Breast epithelium (tissue), 4 donors: ENCODE measurements at regions not wholly inside any gene's neighbourhood (a gene's known extent, or its start where the extent isn't known, plus 50 kb on each side); places are given as distances from the start of the nearest gene placed in this dataset.
"Not testable (repeated sequence)": the region's sequence is repeated elsewhere in the genome, so short reads cannot be mapped to it uniquely, and the experiment has no call there.

Experiments
- DNase-seq, 2 donors: peaks; one replicate each; pipeline ENCODE4 v3.0.0-alpha.2; 2019; ENCODE audit warnings: low spot score in 2 of 2
- H3K27ac ChIP-seq, 2 donors: fragments of 200-600 bp; sonication (generic) in 1 of 2; one replicate each; pipeline ENCODE4 v1.5.1; 2016 to 2019; ENCODE audit warnings: mild to moderate bottlenecking in 1 of 2
- H3K27me3 ChIP-seq, 2 donors: fragments of 200-600 bp; sonication (generic) in 1 of 2; one replicate each; pipeline versions ENCODE4 v1.5.1 to v1.6.0; 2017 to 2019; ENCODE audit warnings: control low read depth in 1 of 2, mild to moderate bottlenecking in 1 of 2
- H3K36me3 ChIP-seq: fragments of 200-600 bp; one replicate; pipeline ENCODE4 v1.5.1; 2019
- H3K4me1 ChIP-seq, 2 donors: fragments of 200-600 bp; sonication (generic); one replicate each; pipeline ENCODE4 v1.5.1; 2016 to 2019; ENCODE audit warnings: control low read depth in 1 of 2
- H3K4me3 ChIP-seq, 3 donors: fragments of 200-600 bp; sonication (generic); 1 replicate in 2 of 3; 2 replicates in 1 of 3; pipeline ENCODE4 v1.5.1; 2016 to 2019; ENCODE audit warnings: mild to moderate bottlenecking in 3 of 3, moderate library complexity in 2 of 3
- H3K9me3 ChIP-seq, 2 donors: fragments of 200-600 bp; sonication (generic) in 1 of 2; one replicate each; pipeline ENCODE4 v1.5.1; 2016 to 2019; ENCODE audit warnings: control low read depth in 1 of 2
- POLR2A ChIP-seq: fragments of 450-650 bp; IDR thresholded peaks from one replicate; pipeline ENCODE4 v1.6.1; 2016; ENCODE audit warnings: antibody characterized with exemption, mild to moderate bottlenecking, moderate library complexity
- POLR2AphosphoS5 ChIP-seq, 3 donors: sonication (generic); formaldehyde crosslinking; IDR thresholded peaks; one replicate each; pipeline ENCODE4 v1.6.1; 2017; ENCODE audit warnings: antibody characterized with exemption in 3 of 3
- intact Hi-C: fragments of 100-400 bp; cut with DNase I; formaldehyde crosslinking; loops from one replicate; pipeline ENCODE4 v1.15.1; 2023; ENCODE audit warnings: low total_unique reads
- TF ChIP-seq, protein P1 (sequence below), 3 donors: fragments of 450-650 bp; IDR thresholded peaks; one replicate each; pipeline ENCODE4 v1.5.1; 2016 to 2017; ENCODE audit warnings: antibody characterized with exemption in 3 of 3, mild to moderate bottlenecking in 3 of 3, moderate library complexity in 3 of 3

DNA sequence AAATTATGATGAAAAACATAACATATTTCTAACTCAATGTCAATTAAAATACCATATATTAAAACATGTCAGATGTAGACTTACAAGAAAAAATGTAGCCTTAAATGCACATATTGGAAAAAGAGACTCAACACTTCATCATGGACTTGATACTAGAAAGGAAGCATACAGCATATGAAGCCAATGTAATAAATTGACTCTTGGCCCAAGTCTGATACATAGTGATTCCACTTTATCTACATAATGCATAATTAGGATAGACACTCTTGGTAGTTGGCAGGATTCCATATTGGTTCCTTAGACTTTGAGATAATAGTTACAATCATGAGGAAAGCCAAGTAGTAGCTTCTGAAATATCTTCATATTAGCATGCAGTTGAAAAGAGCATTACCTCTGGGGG lies 1067.0 kb downstream of the PCDH17 start:
- Histone ChIP-seq H3K27ac (no peak overlapping the region), H3K4me3 (no peak overlapping the region), H3K4me1 (no peaks in the 10 kb centered on the region), H3K36me3 (no peaks in the 10 kb centered on the region), H3K9me3 (no peaks in the 10 kb centered on the region), H3K27me3 (no peaks in the 10 kb centered on the region)
- intact Hi-C loops: no loop called here
- DNase-seq: no peak
- TF ChIP-seq, protein P1, sequence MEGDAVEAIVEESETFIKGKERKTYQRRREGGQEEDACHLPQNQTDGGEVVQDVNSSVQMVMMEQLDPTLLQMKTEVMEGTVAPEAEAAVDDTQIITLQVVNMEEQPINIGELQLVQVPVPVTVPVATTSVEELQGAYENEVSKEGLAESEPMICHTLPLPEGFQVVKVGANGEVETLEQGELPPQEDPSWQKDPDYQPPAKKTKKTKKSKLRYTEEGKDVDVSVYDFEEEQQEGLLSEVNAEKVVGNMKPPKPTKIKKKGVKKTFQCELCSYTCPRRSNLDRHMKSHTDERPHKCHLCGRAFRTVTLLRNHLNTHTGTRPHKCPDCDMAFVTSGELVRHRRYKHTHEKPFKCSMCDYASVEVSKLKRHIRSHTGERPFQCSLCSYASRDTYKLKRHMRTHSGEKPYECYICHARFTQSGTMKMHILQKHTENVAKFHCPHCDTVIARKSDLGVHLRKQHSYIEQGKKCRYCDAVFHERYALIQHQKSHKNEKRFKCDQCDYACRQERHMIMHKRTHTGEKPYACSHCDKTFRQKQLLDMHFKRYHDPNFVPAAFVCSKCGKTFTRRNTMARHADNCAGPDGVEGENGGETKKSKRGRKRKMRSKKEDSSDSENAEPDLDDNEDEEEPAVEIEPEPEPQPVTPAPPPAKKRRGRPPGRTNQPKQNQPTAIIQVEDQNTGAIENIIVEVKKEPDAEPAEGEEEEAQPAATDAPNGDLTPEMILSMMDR (IDR thresholded peaks at IDR 0.05): no peak
- no peak for TF ChIP-seq POLR2AphosphoS5 (IDR thresholded peaks at IDR 0.05)
- TF ChIP-seq POLR2A: no peak

DNA sequence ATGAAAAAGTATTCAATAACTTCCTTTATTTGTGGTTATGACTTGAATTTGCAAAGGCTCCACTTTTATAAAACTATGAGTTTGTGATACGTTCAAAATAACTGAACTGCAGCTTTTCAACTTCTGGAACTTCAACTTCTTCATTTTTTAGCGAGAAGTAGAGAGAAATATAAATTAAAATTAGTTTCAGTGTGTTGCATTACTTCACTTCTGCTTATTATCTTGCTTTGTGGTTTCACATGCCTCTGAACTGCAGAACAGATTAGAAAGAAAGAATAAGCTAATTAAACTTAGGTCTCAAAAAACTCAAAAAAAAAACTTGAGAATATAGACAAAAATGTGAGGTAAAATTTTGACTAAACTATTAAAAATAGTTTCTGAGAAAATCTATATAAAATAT lies 1073.4 kb downstream of the PCDH17 start:
- intact Hi-C loops: no loop called here
- Histone ChIP-seq H3K9me3 (peaks cover 0 to 4% of the 10 kb centered on the region in 2 donors), H3K27ac (no peak overlapping the region), H3K27me3 (no peaks in the 10 kb centered on the region), H3K36me3 (no peaks in the 10 kb centered on the region), H3K4me3 (no peak overlapping the region), H3K4me1 (no peaks in the 10 kb centered on the region)
- TF ChIP-seq, protein P1 (IDR thresholded peaks at IDR 0.05): no peak
- TF ChIP-seq POLR2AphosphoS5 (IDR thresholded peaks at IDR 0.05) (no peak), POLR2A (no peak)
- no peak for DNase-seq

DNA sequence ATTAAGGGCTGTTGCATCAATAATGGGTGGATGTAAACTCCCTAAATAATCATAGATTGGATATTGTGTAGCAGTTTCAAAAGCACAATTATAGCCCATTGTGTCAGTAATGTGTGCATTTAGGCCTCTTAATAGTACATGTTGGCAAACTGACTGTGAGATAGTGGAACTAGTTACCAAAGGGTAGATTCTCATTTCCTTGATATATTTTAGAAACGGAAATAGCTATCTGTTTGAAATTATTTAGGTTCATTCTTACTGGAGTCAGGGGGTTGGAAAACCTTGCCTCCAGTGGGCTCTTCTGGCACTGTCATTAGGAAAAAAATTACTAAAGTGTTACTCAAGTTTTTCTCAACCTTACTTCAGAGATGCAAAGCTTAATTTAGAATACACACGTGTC lies 1074.9 kb downstream of the PCDH17 start:
- Histone ChIP-seq H3K4me3 (no peak overlapping the region), H3K27ac (no peak overlapping the region), H3K36me3 (no peaks in the 10 kb centered on the region), H3K9me3 (peaks cover 0 to 4% of the 10 kb centered on the region in 2 donors), H3K27me3 (no peaks in the 10 kb centered on the region), H3K4me1 (no peaks in the 10 kb centered on the region)
- intact Hi-C loops: no loop called here
- TF ChIP-seq, protein P1 (IDR thresholded peaks at IDR 0.05): no peak
- TF ChIP-seq POLR2AphosphoS5 (IDR thresholded peaks at IDR 0.05): no peak
- no peak for TF ChIP-seq POLR2A
- no peak for DNase-seq

DNA sequence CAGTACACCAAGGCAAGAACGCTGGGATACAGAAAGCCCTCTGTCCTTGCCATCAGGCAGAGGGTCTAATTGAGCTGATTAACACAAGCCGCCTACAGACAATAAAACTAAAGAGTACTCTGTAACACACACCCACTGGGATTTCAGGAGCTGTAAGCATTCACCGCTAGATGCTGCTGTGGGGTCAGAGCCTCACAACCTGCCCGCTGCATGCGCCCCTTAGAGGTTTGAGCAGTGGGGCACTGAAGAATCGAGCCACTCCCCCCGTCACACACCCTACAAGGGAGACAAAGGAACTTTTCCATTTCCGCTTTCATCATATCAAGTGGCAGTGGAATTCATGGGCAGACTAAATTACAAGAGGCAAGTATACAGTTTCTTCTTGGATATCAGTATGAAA lies 1080.6 kb downstream of the PCDH17 start:
- no peaks in the 10 kb centered on the region for H3K4me1 ChIP-seq
- DNase-seq: no peak
- no peaks in the 10 kb centered on the region for H3K27me3 ChIP-seq
- no peak overlapping the region for H3K4me3 ChIP-seq
- no peak for TF ChIP-seq POLR2A
- TF ChIP-seq, protein P1 (IDR thresholded peaks at IDR 0.05): no peak
- no peak for TF ChIP-seq POLR2AphosphoS5 (IDR thresholded peaks at IDR 0.05)
- no peaks in the 10 kb centered on the region for H3K36me3 ChIP-seq
- intact Hi-C loops: no loop called here
- peaks cover 0 to 4% of the 10 kb centered on the region in 2 donors for H3K9me3 ChIP-seq
- H3K27ac ChIP-seq: no peak overlapping the region

DNA sequence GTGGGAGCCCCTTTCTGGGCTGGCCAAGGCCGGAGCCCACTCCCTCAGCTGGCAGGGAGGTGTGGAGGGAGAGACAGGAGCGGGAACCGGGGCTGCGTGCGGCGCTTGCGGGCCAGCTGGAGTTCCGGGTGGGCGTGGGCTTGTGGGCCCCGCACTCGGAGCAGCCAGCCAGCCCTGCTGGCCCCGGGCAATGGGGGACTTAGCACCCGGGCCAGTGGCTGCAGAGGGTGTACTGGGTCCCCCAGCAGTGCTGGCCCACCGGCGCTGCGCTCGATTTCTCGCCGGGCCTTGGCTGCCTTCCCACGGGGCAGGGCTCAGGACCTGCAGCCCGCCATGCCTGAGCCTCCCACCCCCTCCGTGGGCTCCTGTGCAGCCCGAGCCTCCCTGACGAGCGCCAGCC lies 1082.5 kb downstream of the PCDH17 start:
- H3K36me3 ChIP-seq, H3K27ac ChIP-seq, H3K4me1 ChIP-seq, H3K9me3 ChIP-seq, H3K27me3 ChIP-seq, H3K4me3 ChIP-seq, DNase-seq, intact Hi-C loops: not testable (repeated sequence)

DNA sequence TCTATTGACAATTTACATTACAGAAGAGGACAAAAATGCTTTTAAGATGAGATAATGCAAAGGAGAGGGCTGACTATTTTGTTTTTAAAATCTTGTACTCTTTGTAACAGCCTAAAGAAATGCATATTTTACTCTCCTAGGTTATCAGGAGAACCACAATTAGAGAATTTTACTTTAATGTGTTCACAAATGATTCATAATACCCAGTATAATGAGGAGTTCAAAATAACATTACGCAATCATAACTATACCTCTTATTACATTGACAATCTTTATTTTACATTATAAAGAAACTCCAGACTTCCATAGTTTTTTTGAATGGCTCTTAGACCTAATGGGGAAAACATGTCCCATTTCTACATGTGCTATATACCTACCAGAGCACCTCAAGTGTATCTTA lies 1089.7 kb downstream of the PCDH17 start:
- Histone ChIP-seq H3K27me3 (no peaks in the 10 kb centered on the region), H3K4me1 (no peaks in the 10 kb centered on the region), H3K9me3 (no peaks in the 10 kb centered on the region), H3K4me3 (no peak overlapping the region), H3K27ac (no peak overlapping the region), H3K36me3 (no peaks in the 10 kb centered on the region)
- no peak for TF ChIP-seq POLR2A
- TF ChIP-seq, protein P1 (IDR thresholded peaks at IDR 0.05): no peak
- no peak for TF ChIP-seq POLR2AphosphoS5 (IDR thresholded peaks at IDR 0.05)
- intact Hi-C loops: no loop called here
- DNase-seq: no peak
